ENCODE measurements at regions not wholly inside any gene's neighbourhood (a gene's known extent, or its start where the extent isn't known, plus 50 kb on each side); places are given as distances from the start of the nearest gene placed in this dataset.

DNA sequence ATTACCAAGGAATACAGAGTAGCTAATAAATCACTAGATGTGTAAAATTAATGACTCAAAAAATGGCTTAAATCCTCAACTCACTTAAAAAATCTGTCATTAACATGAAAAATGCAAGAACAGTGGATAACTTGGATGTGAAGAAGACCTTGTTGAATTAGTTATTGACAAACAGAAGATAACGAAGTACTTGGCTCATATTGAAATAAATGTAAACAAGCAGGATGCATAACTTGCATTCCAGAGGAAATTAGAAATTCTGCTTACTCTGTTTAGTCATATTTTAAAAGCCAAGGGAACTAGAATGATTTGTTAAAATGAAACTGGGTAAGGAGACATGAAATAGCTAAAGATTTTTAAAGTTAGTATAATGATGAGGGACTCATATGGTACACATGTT, 1812.2 kb downstream of the PCDH9 start:
- no peak overlapping the region for H3K4me2 ChIP-seq (ENCODE audit: low read depth, low read length)
- intact Hi-C loops (cut with micrococcal nuclease; ENCODE audit: unreplicated experiment), result no loop called here
- H3K4me1 ChIP-seq (ENCODE audit: insufficient read depth, low read length), result no peaks in the 10 kb centered on the region
- H2AFZ ChIP-seq (ENCODE audit: low read length), result no peak overlapping the region
- no peaks in the 10 kb centered on the region for H3K79me2 ChIP-seq (ENCODE audit: insufficient read depth, low read length)
- H3K4me3 ChIP-seq (replicated peaks in 1 of 3; ENCODE audit: insufficient read depth in 1 of 3, low read depth in 2 of 3, low read length in 3 of 3), result no peak overlapping the region
- no peak for DNase-seq (ENCODE audit: low spot score)
- in situ Hi-C loops (cut with HindIII; ENCODE audit: extremely low pct_ligation_motif_present, low pct_unique_long_range_greater_than_20kb), result no loop called here
- CTCF ChIA-PET (ENCODE audit: low intra/inter-chr PET ratio, low total read pairs), result no interaction called here
- peaks cover 15% of the 10 kb centered on the region; the same call in 1 of the 2 replicates for H3K9me3 ChIP-seq (ENCODE audit: low read length)
- no peak for FAIRE-seq
- 3% methylated on average over 1 of the region's 1 CpG for WGBS (ENCODE audit: low lambda C conversion rate)
- no TSS peak for BruUV-seq (replicated peaks)
- POLR2A ChIA-PET, result no interaction called here
- no peak for ATAC-seq
- no peaks in the 10 kb centered on the region for H3K27me3 ChIP-seq (ENCODE audit: control insufficient read depth in 1 of 2, insufficient read depth in 2 of 2, low read length in 2 of 2)
- H3K9ac ChIP-seq (ENCODE audit: insufficient read depth, low read depth, low read length), result no peak overlapping the region
- H3K27ac ChIP-seq (ENCODE audit: extremely low read length, insufficient read depth, low read length), result no peak overlapping the region
- H3K36me3 ChIP-seq (replicated peaks in 1 of 2; ENCODE audit: control insufficient read depth in 1 of 2, insufficient read depth in 2 of 2, low read length in 2 of 2), result no peaks in the 10 kb centered on the region
- no peaks in the 10 kb centered on the region for H4K20me1 ChIP-seq (ENCODE audit: insufficient read depth, low read length)
- TF ChIP-seq ZNF232 (CRISPR knock-in tag; IDR thresholded peaks at IDR 0.05; ENCODE audit: borderline replicate concordance), result no peak
- TF ChIP-seq ZNF180 (CRISPR knock-in tag; IDR thresholded peaks at IDR 0.05; ENCODE audit: borderline replicate concordance, low read depth), result no peak
- TF ChIP-seq, protein P1, sequence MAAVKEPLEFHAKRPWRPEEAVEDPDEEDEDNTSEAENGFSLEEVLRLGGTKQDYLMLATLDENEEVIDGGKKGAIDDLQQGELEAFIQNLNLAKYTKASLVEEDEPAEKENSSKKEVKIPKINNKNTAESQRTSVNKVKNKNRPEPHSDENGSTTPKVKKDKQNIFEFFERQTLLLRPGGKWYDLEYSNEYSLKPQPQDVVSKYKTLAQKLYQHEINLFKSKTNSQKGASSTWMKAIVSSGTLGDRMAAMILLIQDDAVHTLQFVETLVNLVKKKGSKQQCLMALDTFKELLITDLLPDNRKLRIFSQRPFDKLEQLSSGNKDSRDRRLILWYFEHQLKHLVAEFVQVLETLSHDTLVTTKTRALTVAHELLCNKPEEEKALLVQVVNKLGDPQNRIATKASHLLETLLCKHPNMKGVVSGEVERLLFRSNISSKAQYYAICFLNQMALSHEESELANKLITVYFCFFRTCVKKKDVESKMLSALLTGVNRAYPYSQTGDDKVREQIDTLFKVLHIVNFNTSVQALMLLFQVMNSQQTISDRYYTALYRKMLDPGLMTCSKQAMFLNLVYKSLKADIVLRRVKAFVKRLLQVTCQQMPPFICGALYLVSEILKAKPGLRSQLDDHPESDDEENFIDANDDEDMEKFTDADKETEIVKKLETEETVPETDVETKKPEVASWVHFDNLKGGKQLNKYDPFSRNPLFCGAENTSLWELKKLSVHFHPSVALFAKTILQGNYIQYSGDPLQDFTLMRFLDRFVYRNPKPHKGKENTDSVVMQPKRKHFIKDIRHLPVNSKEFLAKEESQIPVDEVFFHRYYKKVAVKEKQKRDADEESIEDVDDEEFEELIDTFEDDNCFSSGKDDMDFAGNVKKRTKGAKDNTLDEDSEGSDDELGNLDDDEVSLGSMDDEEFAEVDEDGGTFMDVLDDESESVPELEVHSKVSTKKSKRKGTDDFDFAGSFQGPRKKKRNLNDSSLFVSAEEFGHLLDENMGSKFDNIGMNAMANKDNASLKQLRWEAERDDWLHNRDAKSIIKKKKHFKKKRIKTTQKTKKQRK (IDR thresholded peaks at IDR 0.05; ENCODE audit: low read length), result no peak
- no peak for TF ChIP-seq ZNF329 (CRISPR knock-in tag; IDR thresholded peaks at IDR 0.05; ENCODE audit: low read depth)
- no peak for TF ChIP-seq ZNF674 (CRISPR knock-in tag; IDR thresholded peaks at IDR 0.05; ENCODE audit: low read depth)
- no peak for TF ChIP-seq ZNF451 (CRISPR knock-in tag; IDR thresholded peaks at IDR 0.05)
- TF ChIP-seq, protein P2, sequence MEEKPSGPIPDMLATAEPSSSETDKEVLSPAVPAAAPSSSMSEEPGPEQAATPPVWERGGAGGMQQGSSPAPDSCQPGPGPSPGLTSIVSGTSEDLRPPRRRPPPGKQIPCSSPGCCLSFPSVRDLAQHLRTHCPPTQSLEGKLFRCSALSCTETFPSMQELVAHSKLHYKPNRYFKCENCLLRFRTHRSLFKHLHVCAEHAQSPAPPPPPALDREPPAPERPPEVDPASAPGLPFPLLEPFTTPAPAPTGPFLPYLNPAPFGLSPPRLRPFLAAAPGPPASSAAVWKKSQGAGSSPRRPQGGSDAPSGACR (CRISPR knock-in tag; IDR thresholded peaks at IDR 0.05), result no peak
- TF ChIP-seq, protein P3, sequence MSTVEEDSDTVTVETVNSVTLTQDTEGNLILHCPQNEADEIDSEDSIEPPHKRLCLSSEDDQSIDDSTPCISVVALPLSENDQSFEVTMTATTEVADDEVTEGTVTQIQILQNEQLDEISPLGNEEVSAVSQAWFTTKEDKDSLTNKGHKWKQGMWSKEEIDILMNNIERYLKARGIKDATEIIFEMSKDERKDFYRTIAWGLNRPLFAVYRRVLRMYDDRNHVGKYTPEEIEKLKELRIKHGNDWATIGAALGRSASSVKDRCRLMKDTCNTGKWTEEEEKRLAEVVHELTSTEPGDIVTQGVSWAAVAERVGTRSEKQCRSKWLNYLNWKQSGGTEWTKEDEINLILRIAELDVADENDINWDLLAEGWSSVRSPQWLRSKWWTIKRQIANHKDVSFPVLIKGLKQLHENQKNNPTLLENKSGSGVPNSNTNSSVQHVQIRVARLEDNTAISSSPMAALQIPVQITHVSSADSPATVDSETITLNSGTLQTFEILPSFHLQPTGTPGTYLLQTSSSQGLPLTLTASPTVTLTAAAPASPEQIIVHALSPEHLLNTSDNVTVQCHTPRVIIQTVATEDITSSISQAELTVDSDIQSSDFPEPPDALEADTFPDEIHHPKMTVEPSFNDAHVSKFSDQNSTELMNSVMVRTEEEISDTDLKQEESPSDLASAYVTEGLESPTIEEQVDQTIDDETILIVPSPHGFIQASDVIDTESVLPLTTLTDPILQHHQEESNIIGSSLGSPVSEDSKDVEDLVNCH (CRISPR knock-in tag; IDR thresholded peaks at IDR 0.05), result no peak
- no peak for TF ChIP-seq NPAS2 (CRISPR knock-in tag; IDR thresholded peaks at IDR 0.05; ENCODE audit: borderline replicate concordance)
- TF ChIP-seq, protein P4, sequence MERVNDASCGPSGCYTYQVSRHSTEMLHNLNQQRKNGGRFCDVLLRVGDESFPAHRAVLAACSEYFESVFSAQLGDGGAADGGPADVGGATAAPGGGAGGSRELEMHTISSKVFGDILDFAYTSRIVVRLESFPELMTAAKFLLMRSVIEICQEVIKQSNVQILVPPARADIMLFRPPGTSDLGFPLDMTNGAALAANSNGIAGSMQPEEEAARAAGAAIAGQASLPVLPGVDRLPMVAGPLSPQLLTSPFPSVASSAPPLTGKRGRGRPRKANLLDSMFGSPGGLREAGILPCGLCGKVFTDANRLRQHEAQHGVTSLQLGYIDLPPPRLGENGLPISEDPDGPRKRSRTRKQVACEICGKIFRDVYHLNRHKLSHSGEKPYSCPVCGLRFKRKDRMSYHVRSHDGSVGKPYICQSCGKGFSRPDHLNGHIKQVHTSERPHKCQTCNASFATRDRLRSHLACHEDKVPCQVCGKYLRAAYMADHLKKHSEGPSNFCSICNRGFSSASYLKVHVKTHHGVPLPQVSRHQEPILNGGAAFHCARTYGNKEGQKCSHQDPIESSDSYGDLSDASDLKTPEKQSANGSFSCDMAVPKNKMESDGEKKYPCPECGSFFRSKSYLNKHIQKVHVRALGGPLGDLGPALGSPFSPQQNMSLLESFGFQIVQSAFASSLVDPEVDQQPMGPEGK (CRISPR knock-in tag; IDR thresholded peaks at IDR 0.05), result no peak
- TF ChIP-seq, protein P5, sequence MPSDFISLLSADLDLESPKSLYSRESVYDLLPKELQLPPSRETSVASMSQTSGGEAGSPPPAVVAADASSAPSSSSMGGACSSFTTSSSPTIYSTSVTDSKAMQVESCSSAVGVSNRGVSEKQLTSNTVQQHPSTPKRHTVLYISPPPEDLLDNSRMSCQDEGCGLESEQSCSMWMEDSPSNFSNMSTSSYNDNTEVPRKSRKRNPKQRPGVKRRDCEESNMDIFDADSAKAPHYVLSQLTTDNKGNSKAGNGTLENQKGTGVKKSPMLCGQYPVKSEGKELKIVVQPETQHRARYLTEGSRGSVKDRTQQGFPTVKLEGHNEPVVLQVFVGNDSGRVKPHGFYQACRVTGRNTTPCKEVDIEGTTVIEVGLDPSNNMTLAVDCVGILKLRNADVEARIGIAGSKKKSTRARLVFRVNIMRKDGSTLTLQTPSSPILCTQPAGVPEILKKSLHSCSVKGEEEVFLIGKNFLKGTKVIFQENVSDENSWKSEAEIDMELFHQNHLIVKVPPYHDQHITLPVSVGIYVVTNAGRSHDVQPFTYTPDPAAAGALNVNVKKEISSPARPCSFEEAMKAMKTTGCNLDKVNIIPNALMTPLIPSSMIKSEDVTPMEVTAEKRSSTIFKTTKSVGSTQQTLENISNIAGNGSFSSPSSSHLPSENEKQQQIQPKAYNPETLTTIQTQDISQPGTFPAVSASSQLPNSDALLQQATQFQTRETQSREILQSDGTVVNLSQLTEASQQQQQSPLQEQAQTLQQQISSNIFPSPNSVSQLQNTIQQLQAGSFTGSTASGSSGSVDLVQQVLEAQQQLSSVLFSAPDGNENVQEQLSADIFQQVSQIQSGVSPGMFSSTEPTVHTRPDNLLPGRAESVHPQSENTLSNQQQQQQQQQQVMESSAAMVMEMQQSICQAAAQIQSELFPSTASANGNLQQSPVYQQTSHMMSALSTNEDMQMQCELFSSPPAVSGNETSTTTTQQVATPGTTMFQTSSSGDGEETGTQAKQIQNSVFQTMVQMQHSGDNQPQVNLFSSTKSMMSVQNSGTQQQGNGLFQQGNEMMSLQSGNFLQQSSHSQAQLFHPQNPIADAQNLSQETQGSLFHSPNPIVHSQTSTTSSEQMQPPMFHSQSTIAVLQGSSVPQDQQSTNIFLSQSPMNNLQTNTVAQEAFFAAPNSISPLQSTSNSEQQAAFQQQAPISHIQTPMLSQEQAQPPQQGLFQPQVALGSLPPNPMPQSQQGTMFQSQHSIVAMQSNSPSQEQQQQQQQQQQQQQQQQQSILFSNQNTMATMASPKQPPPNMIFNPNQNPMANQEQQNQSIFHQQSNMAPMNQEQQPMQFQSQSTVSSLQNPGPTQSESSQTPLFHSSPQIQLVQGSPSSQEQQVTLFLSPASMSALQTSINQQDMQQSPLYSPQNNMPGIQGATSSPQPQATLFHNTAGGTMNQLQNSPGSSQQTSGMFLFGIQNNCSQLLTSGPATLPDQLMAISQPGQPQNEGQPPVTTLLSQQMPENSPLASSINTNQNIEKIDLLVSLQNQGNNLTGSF (CRISPR knock-in tag; IDR thresholded peaks at IDR 0.05), result no peak
